ENCODE measurements at regions not wholly inside any gene's neighbourhood (a gene's known extent, or its start where the extent isn't known, plus 50 kb on each side); places are given as distances from the start of the nearest gene placed in this dataset.

DNA sequence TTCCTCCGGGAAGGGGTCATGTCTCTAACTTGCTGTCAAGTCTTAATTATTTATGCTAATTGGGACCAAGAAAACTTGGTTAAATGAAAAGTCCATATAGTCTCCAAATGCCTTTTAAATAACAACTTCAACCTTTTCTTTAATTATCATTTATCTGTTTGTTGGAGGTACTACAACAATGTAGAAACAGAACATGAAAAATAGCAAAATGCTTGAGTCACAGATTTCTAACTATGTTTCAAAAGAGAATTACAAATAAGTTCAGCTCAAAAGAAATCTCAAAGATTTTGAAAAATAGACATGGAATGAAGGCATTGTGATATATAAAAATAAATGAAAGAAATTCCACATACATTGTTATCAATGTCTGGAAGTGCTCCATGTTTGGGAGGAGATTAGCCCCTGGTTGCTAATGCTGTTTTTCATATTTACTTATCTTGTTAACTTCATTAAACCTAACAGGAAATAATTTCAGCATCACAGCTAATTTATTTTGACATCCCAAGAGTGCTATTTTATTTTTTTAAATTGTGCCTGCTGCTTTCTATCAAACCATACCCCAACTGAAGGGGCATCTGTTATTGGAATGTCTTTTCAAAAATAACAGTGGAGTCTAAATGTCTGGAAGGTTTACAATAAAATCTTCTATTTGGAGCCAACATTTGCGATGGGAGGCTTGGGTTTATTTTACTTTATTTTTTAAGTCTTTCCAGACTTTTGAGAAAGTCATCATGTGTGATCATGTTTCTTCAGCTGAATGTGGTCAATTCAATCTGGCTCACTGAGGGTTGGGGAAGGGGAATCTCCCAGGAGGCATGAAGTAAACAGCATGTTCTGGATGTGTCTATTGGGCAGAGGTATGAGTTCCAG lies 53.1 kb upstream of the ANKRD55 start:
- no peak for DNase-seq

DNA sequence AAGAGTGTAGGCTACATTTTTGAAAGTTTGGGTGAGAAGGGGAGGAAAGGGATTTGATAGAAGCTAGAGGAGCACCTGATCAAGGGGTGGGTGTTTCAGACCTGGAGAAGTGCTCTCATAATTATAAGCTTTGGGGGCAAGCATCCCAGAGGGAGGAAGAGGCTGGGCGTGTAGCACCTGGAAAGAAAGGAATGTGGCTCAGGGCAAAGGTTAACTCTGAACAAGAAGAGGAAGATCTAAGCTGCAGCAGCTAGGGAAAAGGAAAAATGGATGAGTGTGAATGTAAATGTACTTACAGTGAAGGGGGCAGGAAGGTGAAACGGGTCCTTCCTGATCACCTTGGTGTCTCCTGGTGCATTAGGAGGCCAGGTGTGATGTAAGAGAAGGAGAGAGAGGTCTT lies 49.8 kb upstream of the ANKRD55 start:
- no peak for DNase-seq
